ENCODE measurements at regions not wholly inside any gene's neighbourhood (a gene's known extent, or its start where the extent isn't known, plus 50 kb on each side); places are given as distances from the start of the nearest gene placed in this dataset.

- POLR2A ChIA-PET = no interaction called here
- no peaks in the 10 kb centered on the region for H3K9me3 Mint-ChIP-seq
- TF ChIP-seq CTCF (IDR thresholded peaks at IDR 0.05) = no peak
- H3K27ac Mint-ChIP-seq = no peak overlapping the region
- Histone ChIP-seq H3K4me1 (ENCODE audit: insufficient read depth, low read length) (no peaks in the 10 kb centered on the region), H3K36me3 (ENCODE audit: insufficient read depth, low read length) (no peaks in the 10 kb centered on the region), H3K4me3 (ENCODE audit: low read length) (no peak overlapping the region), H3K27ac (ENCODE audit: low read depth in 1 of 2, low read length in 2 of 2) (no peak overlapping the region), H3K9me3 (ENCODE audit: control insufficient read depth in 1 of 2, insufficient read depth in 1 of 2, low read length in 2 of 2) (peaks cover 0 to 5% of the 10 kb centered on the region in 2 experiments), H3K27me3 (ENCODE audit: control insufficient read depth in 1 of 2, insufficient read depth in 2 of 2, low read length in 2 of 2) (no peaks in the 10 kb centered on the region)
- CTCF ChIA-PET = no interaction called here
- intact Hi-C loops (cut with DNase I, micrococcal nuclease) = no loop called here
- no peaks in the 10 kb centered on the region for H3K27me3 Mint-ChIP-seq
- no peaks in the 10 kb centered on the region for H3K4me1 Mint-ChIP-seq (ENCODE audit: low read depth)
- H3K36me3 Mint-ChIP-seq (ENCODE audit: low read depth) = no peaks in the 10 kb centered on the region
- DNase-seq (no peak), ATAC-seq (ENCODE audit: poor library complexity) (no peak)
- no peak overlapping the region for H3K4me3 Mint-ChIP-seq
Measured at GRCh38 chr5:125044491-125045282, 298.2 kb upstream of the ZNF608 start.

- CTCF ChIA-PET = no interaction called here
- ATAC-seq (ENCODE audit: poor library complexity) (no peak), DNase-seq (no peak)
- H3K27ac ChIP-seq (ENCODE audit: low read depth in 1 of 2, low read length in 2 of 2) = no peak overlapping the region
- H3K4me3 ChIP-seq (ENCODE audit: low read length) = no peak overlapping the region
- Mint-ChIP-seq H3K27ac (no peak overlapping the region), H3K4me1 (ENCODE audit: low read depth) (no peaks in the 10 kb centered on the region), H3K9me3 (no peaks in the 10 kb centered on the region), H3K27me3 (no peaks in the 10 kb centered on the region), H3K4me3 (no peak overlapping the region), H3K36me3 (ENCODE audit: low read depth) (no peaks in the 10 kb centered on the region)
- intact Hi-C loops (cut with DNase I, micrococcal nuclease) = no loop called here
- no peaks in the 10 kb centered on the region for H3K27me3 ChIP-seq (ENCODE audit: control insufficient read depth in 1 of 2, insufficient read depth in 2 of 2, low read length in 2 of 2)
- POLR2A ChIA-PET = no interaction called here
- no peaks in the 10 kb centered on the region for H3K4me1 ChIP-seq (ENCODE audit: insufficient read depth, low read length)
- no peak for TF ChIP-seq CTCF (IDR thresholded peaks at IDR 0.05)
- no peaks in the 10 kb centered on the region for H3K36me3 ChIP-seq (ENCODE audit: insufficient read depth, low read length)
- no peaks in the 10 kb centered on the region for H3K9me3 ChIP-seq (ENCODE audit: control insufficient read depth in 1 of 2, insufficient read depth in 1 of 2, low read length in 2 of 2)
Measured at GRCh38 chr5:125045646-125046045, 299.2 kb upstream of the ZNF608 start.

GRCh38 chr5:125046838-125047237 lies 300.4 kb upstream of the ZNF608 start:
- Mint-ChIP-seq H3K4me3 (no peak overlapping the region), H3K4me1 (ENCODE audit: low read depth) (no peaks in the 10 kb centered on the region)

More at GRCh38 chr5:125046838-125047237, 300.4 kb upstream of the ZNF608 start:
- no peak overlapping the region for H3K4me3 ChIP-seq (ENCODE audit: low read length)
- ATAC-seq (ENCODE audit: poor library complexity) (no peak), DNase-seq (no peak)
- no peaks in the 10 kb centered on the region for H3K27me3 ChIP-seq (ENCODE audit: control insufficient read depth in 1 of 2, insufficient read depth in 2 of 2, low read length in 2 of 2)
- Mint-ChIP-seq H3K36me3 (ENCODE audit: low read depth) (no peaks in the 10 kb centered on the region), H3K27me3 (no peaks in the 10 kb centered on the region), H3K27ac (no peak overlapping the region), H3K9me3 (no peaks in the 10 kb centered on the region)
- intact Hi-C loops (cut with DNase I, micrococcal nuclease) = no loop called here
- H3K4me1 ChIP-seq (ENCODE audit: insufficient read depth, low read length) = no peaks in the 10 kb centered on the region
- POLR2A ChIA-PET = no interaction called here
- no peak overlapping the region for H3K27ac ChIP-seq (ENCODE audit: low read depth in 1 of 2, low read length in 2 of 2)
- no peaks in the 10 kb centered on the region for H3K9me3 ChIP-seq (ENCODE audit: control insufficient read depth in 1 of 2, insufficient read depth in 1 of 2, low read length in 2 of 2)
- CTCF ChIA-PET = no interaction called here
- no peak for TF ChIP-seq CTCF (IDR thresholded peaks at IDR 0.05)
- no peaks in the 10 kb centered on the region for H3K36me3 ChIP-seq (ENCODE audit: insufficient read depth, low read length)

All from CD4-positive, alpha-beta T cell (primary cell).